A673 (cell line): ENCODE measurements at regions not wholly inside any gene's neighbourhood (a gene's known extent, or its start where the extent isn't known, plus 50 kb on each side); places are given as distances from the start of the nearest gene placed in this dataset.

Source experiments
- BruUV-seq: library from RNA; stranded (reverse); fragments of 400-500 nt; replicated peaks from 2 replicates; lab custom pipeline; 2021; lab: Mats Ljungman, UMichigan
- CTCF ChIA-PET: fragments of 300-600 bp; sonication (Branson Sonifier 250); formaldehyde crosslinking; loops from one replicate; lab custom pipeline; 2022; ENCODE audit warnings: antibody characterized with exemption; lab: Charles Lee
- POLR2A ChIA-PET: fragments of 300-600 bp; sonication (Branson Sonifier 250); formaldehyde crosslinking; loops from one replicate; lab custom pipeline; 2022; ENCODE audit warnings: antibody characterized with exemption; ENCODE audit not compliant: low non-redundant PET; lab: Charles Lee
- DNase-seq: peaks from one replicate; pipeline ENCODE4 v3.0.0-alpha.2; 2015; ENCODE audit warnings: low spot score
- H3K27ac ChIP-seq: fragments of 200-600 bp; sonication (generic); 2 replicates; pipeline ENCODE4 v1.5.1; 2016; ENCODE audit warnings: mixed run types, low read depth, mild to moderate bottlenecking, mixed read lengths, antibody characterized with exemption, low read length; ENCODE audit not compliant: poor library complexity, severe bottlenecking
- H3K27me3 ChIP-seq: fragments of 200-600 bp; sonication (generic); replicated peaks from 2 replicates; pipeline ENCODE4 v1.6.1; 2017; ENCODE audit warnings: mixed run types, low read depth, mild to moderate bottlenecking, mixed read lengths, antibody characterized with exemption, low read length; ENCODE audit not compliant: insufficient read depth, poor library complexity
- H3K36me3 ChIP-seq: fragments of 200-600 bp; sonication (generic); 2 replicates; pipeline ENCODE4 v1.6.1; 2016; ENCODE audit warnings: mixed run types, mild to moderate bottlenecking, mixed read lengths, antibody characterized with exemption, low read length; ENCODE audit not compliant: insufficient read depth, poor library complexity, severe bottlenecking
- H3K4me1 ChIP-seq: fragments of 200-600 bp; sonication (generic); 2 replicates; pipeline ENCODE4 v1.6.1; 2017; ENCODE audit warnings: mixed run types, mild to moderate bottlenecking, mixed read lengths, antibody characterized with exemption, low read length; ENCODE audit not compliant: insufficient read depth, poor library complexity, severe bottlenecking
- H3K4me3 ChIP-seq: fragments of 200-600 bp; sonication (generic); 2 replicates; pipeline ENCODE4 v1.5.1; 2016; ENCODE audit warnings: low read depth, mixed run types, mild to moderate bottlenecking, mixed read lengths, low read length; ENCODE audit not compliant: poor library complexity, severe bottlenecking
- H3K9me3 ChIP-seq: fragments of 200-600 bp; sonication (generic); 2 replicates; pipeline ENCODE4 v1.6.1; 2016; ENCODE audit warnings: mixed run types, low read depth, mild to moderate bottlenecking, mixed read lengths, antibody characterized with exemption, low read length; ENCODE audit not compliant: poor library complexity, severe bottlenecking
- CTCF ChIP-seq: fragments of 300-800, 200-600 bp; sonication (generic); conservative IDR thresholded peaks from 2 replicates; pipeline ENCODE4 v1.5.1; 2017; ENCODE audit warnings: low read depth, mild to moderate bottlenecking, antibody characterized with exemption, low read length, moderate library complexity, mixed read lengths
- EZH2 ChIP-seq: fragments of 200-600 bp; sonication (generic); IDR thresholded peaks from 2 replicates; pipeline ENCODE4 v1.6.1; 2017; ENCODE audit warnings: borderline replicate concordance, low read depth, mild to moderate bottlenecking, mixed read lengths, antibody characterized with exemption, low read length; ENCODE audit not compliant: poor library complexity, severe bottlenecking
- intact Hi-C: fragments of 100-400 bp; cut with micrococcal nuclease; formaldehyde crosslinking; loops from one replicate; pipeline ENCODE4 v1.10.0; 2022; ENCODE audit not compliant: unreplicated experiment

DNA sequence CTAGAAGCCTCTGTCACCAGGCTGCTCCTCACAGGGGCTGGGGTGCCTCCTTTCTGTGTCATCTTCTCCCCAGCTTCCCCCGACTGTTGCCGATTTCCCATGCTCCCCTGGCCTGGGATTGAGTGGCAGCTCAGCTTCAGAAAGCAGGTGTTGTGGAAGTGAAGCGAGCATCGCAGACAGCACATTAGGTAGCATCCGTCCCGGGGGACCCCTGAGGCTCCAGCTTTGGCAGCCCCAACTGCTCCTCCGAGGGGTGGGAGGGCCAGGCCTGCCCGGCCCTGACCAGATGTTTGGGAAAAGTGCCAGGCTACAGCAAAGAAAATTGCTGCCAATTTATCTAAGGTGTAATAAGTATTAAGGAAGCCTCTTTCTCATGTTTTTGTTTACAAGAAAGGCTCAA lies 1045.6 kb downstream of the BCL11B start:
- ChIA-PET CTCF (no interaction called here), POLR2A (no interaction called here)
- intact Hi-C loops, result loop anchor here (5.0 kb wide), 1 partner anchor 371 kb away; no protein-coding TSS in a partner anchor
- TF ChIP-seq CTCF (no peak), EZH2 (no peak)
- no peaks in the 10 kb centered on the region for H3K36me3 ChIP-seq
- DNase-seq, result no peak
- H3K27me3 ChIP-seq, result no peaks in the 10 kb centered on the region
- no TSS peak for BruUV-seq
- H3K4me3 ChIP-seq, result no peak overlapping the region
- H3K4me1 ChIP-seq, result no peaks in the 10 kb centered on the region
- H3K27ac ChIP-seq, result no peak overlapping the region
- no peaks in the 10 kb centered on the region for H3K9me3 ChIP-seq

DNA sequence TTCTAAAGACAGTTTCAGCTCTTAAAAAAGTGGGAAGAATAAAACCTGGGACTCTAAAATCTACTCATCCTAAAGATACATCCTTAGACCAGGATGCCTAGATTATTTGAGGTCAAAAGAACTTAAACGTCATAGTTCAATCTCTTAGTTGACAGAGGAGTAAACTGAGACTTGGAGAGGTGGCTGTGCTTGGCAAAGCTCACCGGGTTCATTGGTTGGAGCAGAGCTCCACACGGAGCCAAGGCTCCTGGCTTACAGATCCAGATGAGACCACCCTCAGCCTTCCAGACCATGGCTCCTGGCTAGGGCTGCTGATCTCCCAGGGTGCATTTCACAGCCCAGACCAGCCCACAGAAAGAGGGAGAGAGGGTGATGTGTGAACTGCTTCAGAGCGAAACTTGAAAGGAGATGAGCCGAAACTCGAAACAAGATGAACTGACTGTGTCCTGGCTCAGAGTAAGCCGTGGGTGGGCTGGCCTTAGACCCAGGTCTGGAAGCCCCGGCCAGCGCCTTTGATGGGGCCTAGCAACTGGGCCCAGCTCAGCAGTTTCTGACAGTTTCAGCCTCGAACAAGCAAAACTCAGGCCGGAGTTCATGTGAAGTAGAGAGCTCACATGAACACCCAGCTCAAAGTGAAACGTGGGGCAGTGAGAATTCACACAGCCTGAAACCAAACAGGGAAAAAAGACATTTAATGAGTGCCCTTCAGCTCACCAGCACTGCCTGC lies 1044.8 kb downstream of the BCL11B start:
- POLR2A ChIA-PET, result no interaction called here
- TF ChIP-seq EZH2 (no peak), CTCF (no peak)
- DNase-seq, result no peak

GRCh38 chr14:98227727-98228111 lies 1044.3 kb downstream of the BCL11B start:
- POLR2A ChIA-PET, result no interaction called here
- H3K27ac ChIP-seq, result no peak overlapping the region
- H3K36me3 ChIP-seq, result no peaks in the 10 kb centered on the region
- no peak for DNase-seq
- H3K9me3 ChIP-seq, result no peaks in the 10 kb centered on the region
- CTCF ChIA-PET, result no interaction called here
- BruUV-seq, result no TSS peak
- H3K27me3 ChIP-seq, result no peaks in the 10 kb centered on the region
- H3K4me3 ChIP-seq, result no peak overlapping the region
- intact Hi-C loops, result loop anchor here (5.0 kb wide), 1 partner anchor 370 kb away; no protein-coding TSS in a partner anchor
- TF ChIP-seq EZH2, result no peak
- TF ChIP-seq CTCF, result no peak
- no peaks in the 10 kb centered on the region for H3K4me1 ChIP-seq

More for the DNA sequence above, 1044.8 kb downstream of the BCL11B start:
- Histone ChIP-seq H3K36me3 (no peaks in the 10 kb centered on the region), H3K4me3 (no peak overlapping the region), H3K4me1 (no peaks in the 10 kb centered on the region), H3K27me3 (no peaks in the 10 kb centered on the region), H3K27ac (no peak overlapping the region), H3K9me3 (no peaks in the 10 kb centered on the region)
- intact Hi-C loops, result loop anchor here (5.0 kb wide), 1 partner anchor 370 kb away; no protein-coding TSS in a partner anchor
- no TSS peak for BruUV-seq
- CTCF ChIA-PET, result no interaction called here
